HFF-Myc (cell line): ENCODE measurements at regions not wholly inside any gene's neighbourhood (a gene's known extent, or its start where the extent isn't known, plus 50 kb on each side); places are given as distances from the start of the nearest gene placed in this dataset.

Experiments used
- DNase-seq: peaks from one replicate; pipeline ENCODE4 v3.0.0-alpha.2; 2011; ENCODE audit warnings: low read depth; ENCODE audit errors: extremely low read depth
- H3K4me3 ChIP-seq: replicated peaks from 2 replicates; pipeline ENCODE4 v1.5.1; 2011; ENCODE audit warnings: low read depth, mild to moderate bottlenecking, control low read depth, low read length
- CTCF ChIP-seq: IDR thresholded peaks from 2 replicates; pipeline ENCODE4 v1.5.1; 2012; ENCODE audit warnings: mild to moderate bottlenecking, low read depth, low read length, control low read depth; ENCODE audit errors: missing control alignments

DNA sequence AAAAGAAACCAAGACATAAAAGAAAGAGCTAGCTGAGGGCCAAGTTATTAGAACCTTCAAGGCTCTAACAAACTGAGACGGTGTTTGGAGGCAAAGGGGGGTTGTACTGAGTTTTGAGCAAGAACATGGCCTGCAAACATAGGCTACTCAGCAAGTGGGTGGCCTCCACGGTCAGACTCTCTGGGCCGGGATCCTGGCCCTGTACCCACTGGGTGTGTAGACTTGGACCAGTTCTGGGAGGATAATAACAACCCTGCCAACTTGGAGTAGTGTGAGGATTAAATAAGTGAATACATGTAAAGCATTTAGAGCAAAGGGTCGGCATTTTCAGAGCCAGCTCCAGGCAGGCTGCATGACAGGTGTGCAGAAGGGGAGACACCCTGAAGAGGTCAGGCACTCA is 56.1 kb upstream of the TNFRSF19 start:
- no peak for DNase-seq
- H3K4me3 ChIP-seq: no peak overlapping the region
- TF ChIP-seq CTCF: no peak

GRCh38 chr13:23515116-23515515 is 55.1 kb upstream of the TNFRSF19 start:
- no peak for TF ChIP-seq CTCF
- DNase-seq: no peak
- H3K4me3 ChIP-seq: no peak overlapping the region

- no peak overlapping the region for H3K4me3 ChIP-seq
- no peak for TF ChIP-seq CTCF
- DNase-seq: no peak
Measured at GRCh38 chr13:23516190-23516589, 54.0 kb upstream of the TNFRSF19 start.

DNA sequence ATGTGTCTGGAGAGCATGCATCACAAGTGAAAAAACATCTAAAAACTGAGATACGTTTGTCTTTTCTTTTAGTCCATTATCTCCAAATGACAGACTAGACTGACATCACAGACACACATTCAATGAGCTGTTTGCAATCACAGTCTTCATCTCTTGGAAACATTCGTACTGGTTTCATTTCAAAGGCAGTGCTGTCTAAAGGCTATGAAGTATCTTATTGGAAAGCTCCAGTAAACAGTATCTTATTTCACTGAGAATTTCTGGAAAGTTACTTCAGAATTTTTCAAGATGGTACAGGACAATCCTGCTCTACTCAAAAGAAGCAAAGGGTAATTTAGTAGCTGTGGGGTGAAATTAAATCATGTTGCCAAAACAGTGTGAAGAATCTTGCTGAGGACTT is 53.5 kb upstream of the TNFRSF19 start:
- H3K4me3 ChIP-seq: no peak overlapping the region
- TF ChIP-seq CTCF: no peak
- DNase-seq: no peak

- DNase-seq: no peak
- no peak overlapping the region for H3K4me3 ChIP-seq
- TF ChIP-seq CTCF: no peak
Measured at GRCh38 chr13:23518231-23518630, 52.0 kb upstream of the TNFRSF19 start.
